K562 (cell line): ENCODE measurements at regions not wholly inside any gene's neighbourhood (a gene's known extent, or its start where the extent isn't known, plus 50 kb on each side); places are given as distances from the start of the nearest gene placed in this dataset.

Experiments used
- JUND ChIP-seq, 2 experiments: IDR thresholded peaks; 2 replicates in 1 of 2; 3 replicates in 1 of 2; pipeline ENCODE4 v1.6.1; 2011; ENCODE audit warnings: borderline replicate concordance in 2 of 2, low read depth in 2 of 2, low read length in 2 of 2, improper control_type of control experiment in 1 of 2, missing biosample characterization in 1 of 2, missing genetic modification characterization in 1 of 2, missing genetic modification reagents in 1 of 2
- POLR2AphosphoS5 ChIP-seq: IDR thresholded peaks from 2 replicates; pipeline ENCODE4 v1.6.1; 2011; ENCODE audit warnings: mild to moderate bottlenecking, low read depth, low read length, moderate library complexity; ENCODE audit not compliant: control insufficient read depth, insufficient read depth
- RAD21 ChIP-seq, 2 experiments: fragments of 250-450 bp in 1 of 2; fragments of 450-650 bp in 1 of 2; sonication (Bioruptor Pico) in 1 of 2; formaldehyde crosslinking in 1 of 2; IDR thresholded peaks in 1 of 2; conservative IDR thresholded peaks in 1 of 2; 2 replicates each; pipeline versions ENCODE4 v1.4.0 to v1.8.0; 2020 to 2022; ENCODE audit warnings: mild to moderate bottlenecking in 2 of 2, moderate library complexity in 1 of 2
- RFX1 ChIP-seq: fragments of 450-650 bp; IDR thresholded peaks from 2 replicates; pipeline ENCODE4 v1.6.1; 2016; ENCODE audit warnings: mild to moderate bottlenecking, moderate library complexity
- ZBTB7A ChIP-seq: IDR thresholded peaks from 2 replicates; pipeline ENCODE4 v1.6.1; 2011; ENCODE audit warnings: low read depth, mild to moderate bottlenecking, low read length, moderate library complexity, borderline replicate concordance; ENCODE audit not compliant: control insufficient read depth
- ZSCAN29 ChIP-seq: fragments of 450-650 bp; IDR thresholded peaks from 2 replicates; pipeline ENCODE4 v1.6.1; 2017
- ZZZ3 ChIP-seq: fragments of 450-650 bp; IDR thresholded peaks from 2 replicates; pipeline ENCODE4 v1.6.1; 2016; ENCODE audit warnings: antibody characterized with exemption, mild to moderate bottlenecking, moderate library complexity
- TF ChIP-seq, protein P1 (sequence below), 3 experiments: IDR thresholded peaks in 2 of 3; conservative IDR thresholded peaks in 1 of 3; 2 replicates each; pipeline ENCODE4 v1.5.1; 2011 to 2012; ENCODE audit warnings: low read length in 3 of 3, mild to moderate bottlenecking in 3 of 3, control low read depth in 2 of 3, improper control_type of control experiment in 1 of 3, inconsistent platforms in 1 of 3, low read depth in 1 of 3, mixed read lengths in 1 of 3, moderate library complexity in 1 of 3; ENCODE audit not compliant: insufficient read depth in 2 of 3
- TF ChIP-seq, protein P2 (sequence below): fragments of 250-450 bp; sonication (Bioruptor Pico); IDR thresholded peaks from 2 replicates; pipeline ENCODE4 v1.4.0; 2020
- TF ChIP-seq, protein P3 (sequence below): fragments of 450-650 bp; formaldehyde crosslinking; IDR thresholded peaks from 2 replicates; pipeline ENCODE4 v1.4.0; 2020; ENCODE audit warnings: mild to moderate bottlenecking
- TF ChIP-seq, protein P4 (sequence below): fragments of 250-450 bp; sonication (Bioruptor Pico); IDR thresholded peaks from 2 replicates; pipeline ENCODE4 v1.4.0; 2020; ENCODE audit warnings: mild to moderate bottlenecking, moderate library complexity, borderline replicate concordance

DNA sequence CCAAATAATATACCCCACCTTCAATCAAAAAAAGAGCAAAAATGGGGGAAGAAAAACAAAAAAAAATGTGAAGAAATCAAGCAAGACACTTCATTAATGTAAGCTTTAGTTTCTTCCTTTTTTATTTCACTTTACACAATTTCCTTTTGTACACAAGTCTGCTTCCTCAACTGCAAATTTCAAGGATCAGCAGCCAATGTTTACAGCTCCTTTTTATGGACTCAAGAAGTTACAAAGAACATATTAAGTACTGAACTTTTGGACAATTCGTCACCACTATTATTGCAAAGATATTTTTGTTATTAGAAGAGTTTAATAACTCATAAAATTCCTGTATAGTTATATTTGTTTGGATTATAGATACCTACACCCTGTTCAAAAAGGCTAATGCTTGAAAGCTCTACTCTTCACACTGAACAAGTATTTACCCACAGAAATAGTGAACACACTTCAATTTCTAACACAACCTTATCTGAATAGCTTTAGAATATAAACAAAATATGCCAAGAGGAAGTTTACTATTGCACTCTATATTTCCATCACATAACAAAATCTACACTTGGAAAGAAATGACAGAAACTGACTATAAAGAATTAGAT lies 658.7 kb upstream of the CNTNAP5 start:
- no peak for TF ChIP-seq ZBTB7A
- TF ChIP-seq, protein P1, sequence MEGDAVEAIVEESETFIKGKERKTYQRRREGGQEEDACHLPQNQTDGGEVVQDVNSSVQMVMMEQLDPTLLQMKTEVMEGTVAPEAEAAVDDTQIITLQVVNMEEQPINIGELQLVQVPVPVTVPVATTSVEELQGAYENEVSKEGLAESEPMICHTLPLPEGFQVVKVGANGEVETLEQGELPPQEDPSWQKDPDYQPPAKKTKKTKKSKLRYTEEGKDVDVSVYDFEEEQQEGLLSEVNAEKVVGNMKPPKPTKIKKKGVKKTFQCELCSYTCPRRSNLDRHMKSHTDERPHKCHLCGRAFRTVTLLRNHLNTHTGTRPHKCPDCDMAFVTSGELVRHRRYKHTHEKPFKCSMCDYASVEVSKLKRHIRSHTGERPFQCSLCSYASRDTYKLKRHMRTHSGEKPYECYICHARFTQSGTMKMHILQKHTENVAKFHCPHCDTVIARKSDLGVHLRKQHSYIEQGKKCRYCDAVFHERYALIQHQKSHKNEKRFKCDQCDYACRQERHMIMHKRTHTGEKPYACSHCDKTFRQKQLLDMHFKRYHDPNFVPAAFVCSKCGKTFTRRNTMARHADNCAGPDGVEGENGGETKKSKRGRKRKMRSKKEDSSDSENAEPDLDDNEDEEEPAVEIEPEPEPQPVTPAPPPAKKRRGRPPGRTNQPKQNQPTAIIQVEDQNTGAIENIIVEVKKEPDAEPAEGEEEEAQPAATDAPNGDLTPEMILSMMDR (IDR thresholded peaks at IDR 0.05 in 2 of 3, conservative IDR thresholded peaks at IDR 0.05 in 1 of 3; ENCODE audit: insufficient read depth in 2 of 3, low read depth in 1 of 3, low read length in 3 of 3) = no peak
- no peak for TF ChIP-seq POLR2AphosphoS5
- no peak for TF ChIP-seq ZZZ3
- TF ChIP-seq, protein P2, sequence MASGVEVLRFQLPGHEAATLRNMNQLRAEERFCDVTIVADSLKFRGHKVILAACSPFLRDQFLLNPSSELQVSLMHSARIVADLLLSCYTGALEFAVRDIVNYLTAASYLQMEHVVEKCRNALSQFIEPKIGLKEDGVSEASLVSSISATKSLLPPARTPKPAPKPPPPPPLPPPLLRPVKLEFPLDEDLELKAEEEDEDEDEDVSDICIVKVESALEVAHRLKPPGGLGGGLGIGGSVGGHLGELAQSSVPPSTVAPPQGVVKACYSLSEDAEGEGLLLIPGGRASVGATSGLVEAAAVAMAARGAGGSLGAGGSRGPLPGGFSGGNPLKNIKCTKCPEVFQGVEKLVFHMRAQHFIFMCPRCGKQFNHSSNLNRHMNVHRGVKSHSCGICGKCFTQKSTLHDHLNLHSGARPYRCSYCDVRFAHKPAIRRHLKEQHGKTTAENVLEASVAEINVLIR (CRISPR knock-in tag) = no peak
- no peak for TF ChIP-seq RAD21 (CRISPR knock-in tag; conservative IDR thresholded peaks at IDR 0.05 in 1 of 2, IDR thresholded peaks at IDR 0.05 in 1 of 2)
- no peak for TF ChIP-seq ZSCAN29
- TF ChIP-seq, protein P3, sequence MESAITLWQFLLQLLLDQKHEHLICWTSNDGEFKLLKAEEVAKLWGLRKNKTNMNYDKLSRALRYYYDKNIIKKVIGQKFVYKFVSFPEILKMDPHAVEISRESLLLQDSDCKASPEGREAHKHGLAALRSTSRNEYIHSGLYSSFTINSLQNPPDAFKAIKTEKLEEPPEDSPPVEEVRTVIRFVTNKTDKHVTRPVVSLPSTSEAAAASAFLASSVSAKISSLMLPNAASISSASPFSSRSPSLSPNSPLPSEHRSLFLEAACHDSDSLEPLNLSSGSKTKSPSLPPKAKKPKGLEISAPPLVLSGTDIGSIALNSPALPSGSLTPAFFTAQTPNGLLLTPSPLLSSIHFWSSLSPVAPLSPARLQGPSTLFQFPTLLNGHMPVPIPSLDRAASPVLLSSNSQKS (CRISPR knock-in tag) = no peak
- no peak for TF ChIP-seq RFX1
- TF ChIP-seq JUND (IDR thresholded peaks at IDR 0.05; ENCODE audit: borderline replicate concordance, low read depth, low read length) = no peak
- no peak for TF ChIP-seq JUND (tag; IDR thresholded peaks at IDR 0.05; ENCODE audit: borderline replicate concordance, low read depth, low read length)
- TF ChIP-seq, protein P4, sequence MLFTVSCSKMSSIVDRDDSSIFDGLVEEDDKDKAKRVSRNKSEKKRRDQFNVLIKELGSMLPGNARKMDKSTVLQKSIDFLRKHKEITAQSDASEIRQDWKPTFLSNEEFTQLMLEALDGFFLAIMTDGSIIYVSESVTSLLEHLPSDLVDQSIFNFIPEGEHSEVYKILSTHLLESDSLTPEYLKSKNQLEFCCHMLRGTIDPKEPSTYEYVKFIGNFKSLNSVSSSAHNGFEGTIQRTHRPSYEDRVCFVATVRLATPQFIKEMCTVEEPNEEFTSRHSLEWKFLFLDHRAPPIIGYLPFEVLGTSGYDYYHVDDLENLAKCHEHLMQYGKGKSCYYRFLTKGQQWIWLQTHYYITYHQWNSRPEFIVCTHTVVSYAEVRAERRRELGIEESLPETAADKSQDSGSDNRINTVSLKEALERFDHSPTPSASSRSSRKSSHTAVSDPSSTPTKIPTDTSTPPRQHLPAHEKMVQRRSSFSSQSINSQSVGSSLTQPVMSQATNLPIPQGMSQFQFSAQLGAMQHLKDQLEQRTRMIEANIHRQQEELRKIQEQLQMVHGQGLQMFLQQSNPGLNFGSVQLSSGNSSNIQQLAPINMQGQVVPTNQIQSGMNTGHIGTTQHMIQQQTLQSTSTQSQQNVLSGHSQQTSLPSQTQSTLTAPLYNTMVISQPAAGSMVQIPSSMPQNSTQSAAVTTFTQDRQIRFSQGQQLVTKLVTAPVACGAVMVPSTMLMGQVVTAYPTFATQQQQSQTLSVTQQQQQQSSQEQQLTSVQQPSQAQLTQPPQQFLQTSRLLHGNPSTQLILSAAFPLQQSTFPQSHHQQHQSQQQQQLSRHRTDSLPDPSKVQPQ (CRISPR knock-in tag) = no peak
